ENCODE measurements at regions not wholly inside any gene's neighbourhood (a gene's known extent, or its start where the extent isn't known, plus 50 kb on each side); places are given as distances from the start of the nearest gene placed in this dataset.

- TF ChIP-seq, protein P1, sequence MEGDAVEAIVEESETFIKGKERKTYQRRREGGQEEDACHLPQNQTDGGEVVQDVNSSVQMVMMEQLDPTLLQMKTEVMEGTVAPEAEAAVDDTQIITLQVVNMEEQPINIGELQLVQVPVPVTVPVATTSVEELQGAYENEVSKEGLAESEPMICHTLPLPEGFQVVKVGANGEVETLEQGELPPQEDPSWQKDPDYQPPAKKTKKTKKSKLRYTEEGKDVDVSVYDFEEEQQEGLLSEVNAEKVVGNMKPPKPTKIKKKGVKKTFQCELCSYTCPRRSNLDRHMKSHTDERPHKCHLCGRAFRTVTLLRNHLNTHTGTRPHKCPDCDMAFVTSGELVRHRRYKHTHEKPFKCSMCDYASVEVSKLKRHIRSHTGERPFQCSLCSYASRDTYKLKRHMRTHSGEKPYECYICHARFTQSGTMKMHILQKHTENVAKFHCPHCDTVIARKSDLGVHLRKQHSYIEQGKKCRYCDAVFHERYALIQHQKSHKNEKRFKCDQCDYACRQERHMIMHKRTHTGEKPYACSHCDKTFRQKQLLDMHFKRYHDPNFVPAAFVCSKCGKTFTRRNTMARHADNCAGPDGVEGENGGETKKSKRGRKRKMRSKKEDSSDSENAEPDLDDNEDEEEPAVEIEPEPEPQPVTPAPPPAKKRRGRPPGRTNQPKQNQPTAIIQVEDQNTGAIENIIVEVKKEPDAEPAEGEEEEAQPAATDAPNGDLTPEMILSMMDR (conservative IDR thresholded peaks at IDR 0.05; ENCODE audit: low read depth in 2 of 2) = no peak
- no peak for TF ChIP-seq REST (IDR thresholded peaks at IDR 0.05; ENCODE audit: unreplicated experiment)
- TF ChIP-seq NANOG (IDR thresholded peaks at IDR 0.05; ENCODE audit: borderline replicate concordance) = no peak
- no peak for TF ChIP-seq JUNB (IDR thresholded peaks at IDR 0.05; ENCODE audit: unreplicated experiment)
- no peak for TF ChIP-seq ZNF114 (CRISPR knock-in tag; IDR thresholded peaks at IDR 0.05)
- TF ChIP-seq POLR2AphosphoS5 (IDR thresholded peaks at IDR 0.05; ENCODE audit: low read depth) = no peak
- no peak for TF ChIP-seq EZH2 (IDR thresholded peaks at IDR 0.05; ENCODE audit: low read depth, unreplicated experiment)
- TF ChIP-seq CREB1 (CRISPR knock-in tag; IDR thresholded peaks at IDR 0.05; ENCODE audit: low read depth) = no peak
- no peak for TF ChIP-seq ZNF331 (CRISPR knock-in tag; IDR thresholded peaks at IDR 0.05; ENCODE audit: low read depth)
Measured at GRCh38 chr5:17817990-17818389, 183.7 kb downstream of the TAF11L14 start.
